ENCODE measurements at regions not wholly inside any gene's neighbourhood (a gene's known extent, or its start where the extent isn't known, plus 50 kb on each side); places are given as distances from the start of the nearest gene placed in this dataset.

DNA sequence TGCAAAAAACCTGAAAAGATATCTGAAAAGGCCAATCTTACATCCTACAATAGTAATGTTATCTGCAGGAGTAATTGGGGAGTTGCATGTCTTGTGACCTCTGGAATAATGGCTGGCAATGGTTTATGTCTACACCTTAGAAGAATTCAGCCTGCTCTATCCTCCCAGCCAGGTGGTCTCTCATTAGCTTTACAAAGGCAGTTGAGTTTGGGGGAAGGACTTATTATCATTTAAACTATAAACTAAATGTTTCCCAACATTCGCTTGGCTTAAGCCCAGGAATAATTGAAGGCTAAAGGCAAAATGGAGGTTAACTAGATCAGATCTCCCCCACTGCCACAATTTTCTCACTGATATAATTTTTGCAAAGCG, 158.4 kb upstream of the SFSWAP start:
- Histone ChIP-seq H3K9ac (no peak overlapping the region), H3K4me1 (no peaks in the 10 kb centered on the region), H3K4me3 (ENCODE audit: low read depth, low read length) (no peak overlapping the region), H3K79me2 (no peaks in the 10 kb centered on the region), H2AFZ (no peak overlapping the region), H3K27ac (no peak overlapping the region), H3K27me3 (ENCODE audit: control insufficient read depth, insufficient read depth, low read length) (no peaks in the 10 kb centered on the region), H3K36me3 (ENCODE audit: control insufficient read depth, insufficient read depth, low read length) (no peaks in the 10 kb centered on the region), H3K4me2 (ENCODE audit: low read length) (no peak overlapping the region), H3K9me3 (ENCODE audit: control insufficient read depth, low read length) (no peaks in the 10 kb centered on the region)
- TF ChIP-seq, protein P1, sequence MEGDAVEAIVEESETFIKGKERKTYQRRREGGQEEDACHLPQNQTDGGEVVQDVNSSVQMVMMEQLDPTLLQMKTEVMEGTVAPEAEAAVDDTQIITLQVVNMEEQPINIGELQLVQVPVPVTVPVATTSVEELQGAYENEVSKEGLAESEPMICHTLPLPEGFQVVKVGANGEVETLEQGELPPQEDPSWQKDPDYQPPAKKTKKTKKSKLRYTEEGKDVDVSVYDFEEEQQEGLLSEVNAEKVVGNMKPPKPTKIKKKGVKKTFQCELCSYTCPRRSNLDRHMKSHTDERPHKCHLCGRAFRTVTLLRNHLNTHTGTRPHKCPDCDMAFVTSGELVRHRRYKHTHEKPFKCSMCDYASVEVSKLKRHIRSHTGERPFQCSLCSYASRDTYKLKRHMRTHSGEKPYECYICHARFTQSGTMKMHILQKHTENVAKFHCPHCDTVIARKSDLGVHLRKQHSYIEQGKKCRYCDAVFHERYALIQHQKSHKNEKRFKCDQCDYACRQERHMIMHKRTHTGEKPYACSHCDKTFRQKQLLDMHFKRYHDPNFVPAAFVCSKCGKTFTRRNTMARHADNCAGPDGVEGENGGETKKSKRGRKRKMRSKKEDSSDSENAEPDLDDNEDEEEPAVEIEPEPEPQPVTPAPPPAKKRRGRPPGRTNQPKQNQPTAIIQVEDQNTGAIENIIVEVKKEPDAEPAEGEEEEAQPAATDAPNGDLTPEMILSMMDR (IDR thresholded peaks at IDR 0.05): no peak

DNA sequence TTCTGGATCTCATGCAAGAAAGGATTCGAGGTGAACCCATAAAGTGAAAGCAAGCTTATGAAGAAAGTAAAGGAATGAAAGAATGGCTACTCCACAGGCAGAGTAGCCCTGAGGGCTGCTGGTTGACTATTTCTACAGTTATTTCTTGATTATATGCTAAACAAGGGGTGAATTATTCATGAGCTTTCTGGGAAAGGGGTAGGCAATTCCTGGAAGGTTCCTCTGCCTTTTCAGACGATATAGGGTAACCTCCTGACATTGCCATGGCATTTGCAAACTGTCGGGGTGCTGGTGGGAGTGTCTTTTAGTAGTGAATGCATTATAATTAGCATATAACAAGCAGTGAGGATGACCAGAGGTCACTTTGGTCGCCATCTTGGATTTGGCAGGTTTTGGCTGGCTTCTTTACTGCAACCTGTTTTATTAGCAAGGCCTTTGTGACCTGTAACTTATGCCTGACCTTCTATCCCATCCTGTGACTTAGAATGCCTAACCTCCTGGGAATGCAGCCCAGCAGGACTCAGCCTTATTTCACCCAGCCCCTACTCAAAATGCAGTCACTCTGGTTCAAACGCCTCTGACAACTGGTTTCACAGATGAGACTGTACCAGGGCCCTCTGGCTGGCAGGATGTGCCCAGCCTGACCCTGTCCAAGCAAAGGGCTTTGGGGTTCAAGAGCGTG, 157.7 kb upstream of the SFSWAP start:
- no peaks in the 10 kb centered on the region for H3K9me3 ChIP-seq (ENCODE audit: control insufficient read depth, low read length)
- no peaks in the 10 kb centered on the region for H3K36me3 ChIP-seq (ENCODE audit: control insufficient read depth, insufficient read depth, low read length)
- no peaks in the 10 kb centered on the region for H3K27me3 ChIP-seq (ENCODE audit: control insufficient read depth, insufficient read depth, low read length)
- no peaks in the 10 kb centered on the region for H3K79me2 ChIP-seq
- H3K4me1 ChIP-seq: no peaks in the 10 kb centered on the region
- no peak overlapping the region for H3K4me2 ChIP-seq (ENCODE audit: low read length)
- no peak overlapping the region for H3K4me3 ChIP-seq (ENCODE audit: low read depth, low read length)
- no peak overlapping the region for H3K27ac ChIP-seq
- no peak overlapping the region for H3K9ac ChIP-seq
- TF ChIP-seq, protein P1 (IDR thresholded peaks at IDR 0.05): no peak
- no peak overlapping the region for H2AFZ ChIP-seq

DNA sequence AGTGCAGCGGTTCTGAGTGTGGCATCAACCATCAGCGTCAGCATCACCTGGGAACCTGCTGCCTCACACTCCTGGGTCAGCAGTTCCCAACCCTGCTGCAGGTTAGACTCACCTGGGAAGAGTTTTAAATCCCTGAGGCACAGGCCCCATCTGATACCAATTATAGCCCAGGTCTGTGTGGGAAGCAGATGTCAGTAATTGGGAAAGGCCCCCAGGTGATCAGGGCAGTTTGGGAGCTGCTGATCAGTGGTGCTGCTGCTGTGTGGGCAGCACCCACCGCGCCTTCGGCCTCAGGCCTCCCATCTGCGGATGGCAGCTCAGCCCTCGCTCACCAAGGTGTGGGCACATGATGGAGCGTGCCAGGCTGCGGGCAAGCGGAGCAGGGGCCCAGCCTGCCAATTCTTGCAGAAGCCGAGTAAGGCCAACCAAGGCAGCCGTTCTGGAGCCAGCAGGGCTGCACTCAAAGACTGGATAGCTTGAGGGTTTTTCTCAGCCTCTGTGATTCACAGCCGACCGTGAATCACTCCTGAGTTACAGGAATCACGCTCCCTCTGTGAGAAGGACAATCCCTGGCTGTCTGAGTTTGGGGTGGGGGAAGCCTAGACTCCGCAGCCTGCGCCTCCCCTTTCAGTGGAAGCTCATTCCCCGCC, 155.6 kb upstream of the SFSWAP start:
- TF ChIP-seq, protein P1 (IDR thresholded peaks at IDR 0.05): no peak
- H3K27ac ChIP-seq: no peak overlapping the region
- no peak overlapping the region for H3K4me3 ChIP-seq (ENCODE audit: low read depth, low read length)
- H2AFZ ChIP-seq: no peak overlapping the region
- H3K4me1 ChIP-seq: no peaks in the 10 kb centered on the region
- H3K27me3 ChIP-seq (ENCODE audit: control insufficient read depth, insufficient read depth, low read length): no peaks in the 10 kb centered on the region
- no peaks in the 10 kb centered on the region for H3K36me3 ChIP-seq (ENCODE audit: control insufficient read depth, insufficient read depth, low read length)
- H3K9me3 ChIP-seq (ENCODE audit: control insufficient read depth, low read length): no peaks in the 10 kb centered on the region
- no peak overlapping the region for H3K9ac ChIP-seq
- H3K79me2 ChIP-seq: no peaks in the 10 kb centered on the region
- no peak overlapping the region for H3K4me2 ChIP-seq (ENCODE audit: low read length)

DNA sequence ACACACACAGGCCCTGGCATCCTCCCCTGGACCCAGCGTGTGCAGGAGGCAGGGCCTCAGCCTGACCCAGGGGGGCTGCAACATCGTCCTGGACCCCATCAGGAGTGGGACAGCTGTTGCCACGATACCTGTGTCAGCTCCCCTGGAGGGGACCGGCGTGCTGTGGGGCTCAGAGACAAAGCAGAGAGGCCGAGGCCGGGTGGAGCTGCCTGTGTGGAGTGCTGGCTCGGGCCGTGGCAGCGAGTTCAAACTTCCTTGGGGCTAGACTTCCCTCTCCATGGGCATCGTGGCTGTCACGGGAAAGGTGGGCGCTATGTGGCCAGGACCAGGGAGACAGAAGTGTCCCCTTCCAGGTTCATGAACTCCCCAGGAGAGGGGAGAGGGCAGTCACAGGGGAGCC, 155.0 kb upstream of the SFSWAP start:
- Histone ChIP-seq H3K4me2 (ENCODE audit: low read length) (no peak overlapping the region), H3K4me1 (no peaks in the 10 kb centered on the region), H3K9ac (no peak overlapping the region), H3K4me3 (ENCODE audit: low read depth, low read length) (no peak overlapping the region), H3K36me3 (ENCODE audit: control insufficient read depth, insufficient read depth, low read length) (no peaks in the 10 kb centered on the region), H3K9me3 (ENCODE audit: control insufficient read depth, low read length) (no peaks in the 10 kb centered on the region), H3K27me3 (ENCODE audit: control insufficient read depth, insufficient read depth, low read length) (no peaks in the 10 kb centered on the region), H3K27ac (no peak overlapping the region), H3K79me2 (no peaks in the 10 kb centered on the region), H2AFZ (no peak overlapping the region)
- TF ChIP-seq, protein P1 (IDR thresholded peaks at IDR 0.05): no peak

All from parathyroid adenoma (tissue), 2 donors.